ENCODE measurements at regions not wholly inside any gene's neighbourhood (a gene's known extent, or its start where the extent isn't known, plus 50 kb on each side); places are given as distances from the start of the nearest gene placed in this dataset.

- no peak for DNase-seq (ENCODE audit: low read depth in 1 of 2, low spot score in 1 of 2)
- 62% methylated on average over 3 of the region's 3 CpGs for WGBS (ENCODE audit: missing lambda C conversion rate)
- H3K27ac ChIP-seq, result no peak overlapping the region
- FAIRE-seq, result no peak
- ATAC-seq, result no peak
- H3K4me2 ChIP-seq, result no peak overlapping the region
- ChIA-PET POLR2A (no interaction called here), CTCF (interaction anchor here (0.7 kb wide), 1 partner anchor 429 kb away, joined by 3 read pairs; no protein-coding TSS in a partner anchor)
- 0 out of 3 replicates have a peak, but pooled peaks cover 3% of the 10 kb centered on the region for H3K4me1 ChIP-seq
- no peak overlapping the region for H3K4me3 ChIP-seq
- H3K9me3 ChIP-seq, result peaks cover 6% of the 10 kb centered on the region; the same call in 2 of the 3 replicates
- no peak for TF ChIP-seq TFCP2L1 (CRISPR knock-in tag; IDR thresholded peaks at IDR 0.05)
- no peak for TF ChIP-seq EHF (CRISPR knock-in tag; IDR thresholded peaks at IDR 0.05)
- TF ChIP-seq SMC3 (IDR thresholded peaks at IDR 0.05), result no peak
- no peak for TF ChIP-seq FOXS1 (CRISPR knock-in tag; IDR thresholded peaks at IDR 0.05)
- no peak for TF ChIP-seq SREBF2 (IDR thresholded peaks at IDR 0.05)
- TF ChIP-seq POLR2AphosphoS2 (conservative IDR thresholded peaks at IDR 0.05; ENCODE audit: low read length), result no peak
- no peak for TF ChIP-seq HOXB5 (CRISPR knock-in tag; IDR thresholded peaks at IDR 0.05)
- TF ChIP-seq PBX3 (IDR thresholded peaks at IDR 0.05), result no peak
- TF ChIP-seq RCOR1 (IDR thresholded peaks at IDR 0.05; ENCODE audit: low read depth, low read length), result no peak
- no peak for TF ChIP-seq HES2 (IDR thresholded peaks at IDR 0.05)
- no peak for TF ChIP-seq ATOH8 (CRISPR knock-in tag; IDR thresholded peaks at IDR 0.05; ENCODE audit: low read depth)
- no peak for TF ChIP-seq CHD2 (IDR thresholded peaks at IDR 0.05; ENCODE audit: low read length, partially characterized antibody)
- no peak for TF ChIP-seq HMGXB4 (CRISPR knock-in tag; IDR thresholded peaks at IDR 0.05; ENCODE audit: borderline replicate concordance)
These were observed 57.5 kb upstream of the CD82 start for GRCh38 chr11:44507896-44508445.

- DNase-seq (ENCODE audit: low read depth in 1 of 2, low spot score in 1 of 2) (no peak), ATAC-seq (no peak), FAIRE-seq (no peak)
- Histone ChIP-seq H3K9me3 (peaks cover 6% of the 10 kb centered on the region; the same call in 2 of the 3 replicates), H3K4me3 (no peak overlapping the region), H3K4me2 (no peak overlapping the region), H3K4me1 (0 out of 3 replicates have a peak, but pooled peaks cover 3% of the 10 kb centered on the region), H3K27ac (no peak overlapping the region)
- ChIA-PET POLR2A (no interaction called here), CTCF (no interaction called here)
- 60% methylated on average over 5 of the region's 5 CpGs for WGBS (ENCODE audit: missing lambda C conversion rate)
- TF ChIP-seq CHD2 (IDR thresholded peaks at IDR 0.05; ENCODE audit: low read length, partially characterized antibody), result no peak
These were observed 56.2 kb upstream of the CD82 start for GRCh38 chr11:44509296-44509695.

- no peak overlapping the region for H3K27ac ChIP-seq
- H3K4me3 ChIP-seq, result no peak overlapping the region
- FAIRE-seq (no peak), ATAC-seq (no peak), DNase-seq (ENCODE audit: low read depth in 1 of 2, low spot score in 1 of 2) (no peak)
- peaks cover 6% of the 10 kb centered on the region; the same call in 2 of the 3 replicates for H3K9me3 ChIP-seq
- WGBS (ENCODE audit: missing lambda C conversion rate), result 30% methylated on average over 11 of the region's 11 CpGs
- H3K4me1 ChIP-seq, result 0 out of 3 replicates have a peak, but pooled peaks cover 3% of the 10 kb centered on the region
- TF ChIP-seq HOXB13 (CRISPR knock-in tag; IDR thresholded peaks at IDR 0.05; ENCODE audit: low read depth) (no peak), BCL3 (IDR thresholded peaks at IDR 0.05) (no peak)
- ChIA-PET CTCF (interaction anchor here (2.9 kb wide), 1 partner anchor 13 kb away, joined by 12 read pairs; no protein-coding TSS in a partner anchor), POLR2A (no interaction called here)
- no peak overlapping the region for H3K4me2 ChIP-seq
These were observed 55.1 kb upstream of the CD82 start for GRCh38 chr11:44510372-44510771.

All from A549 (cell line).